HuH-7 (cell line): ENCODE measurements at regions not wholly inside any gene's neighbourhood (a gene's known extent, or its start where the extent isn't known, plus 50 kb on each side); places are given as distances from the start of the nearest gene placed in this dataset.

Source experiments
- DNase-seq: peaks from one replicate; pipeline ENCODE4 v3.0.0; 2011; ENCODE audit warnings: low spot score

- no peak for DNase-seq
Observed at GRCh38 chr4:151987606-151988005, 226.8 kb upstream of the GATB start.

DNA sequence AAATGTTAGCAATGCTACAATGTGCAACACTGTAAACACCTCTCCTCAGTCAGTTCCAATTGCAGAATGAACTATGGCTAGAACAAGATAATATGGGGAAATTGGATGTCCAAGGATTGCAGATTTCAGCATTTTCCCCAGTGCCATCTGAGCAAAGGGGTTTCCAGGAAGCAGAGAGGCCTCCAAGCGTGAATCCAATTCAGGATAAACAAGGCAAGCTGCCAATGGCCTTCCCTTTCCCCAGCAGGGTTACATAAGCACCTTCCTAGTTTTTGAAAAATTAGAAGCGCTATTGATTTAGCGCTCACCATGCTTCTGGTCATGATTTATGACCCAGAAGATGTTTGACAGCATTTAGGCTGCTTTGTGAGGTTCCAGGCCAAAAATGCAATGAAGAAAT is 223.0 kb upstream of the GATB start:
- DNase-seq: no peak

DNA sequence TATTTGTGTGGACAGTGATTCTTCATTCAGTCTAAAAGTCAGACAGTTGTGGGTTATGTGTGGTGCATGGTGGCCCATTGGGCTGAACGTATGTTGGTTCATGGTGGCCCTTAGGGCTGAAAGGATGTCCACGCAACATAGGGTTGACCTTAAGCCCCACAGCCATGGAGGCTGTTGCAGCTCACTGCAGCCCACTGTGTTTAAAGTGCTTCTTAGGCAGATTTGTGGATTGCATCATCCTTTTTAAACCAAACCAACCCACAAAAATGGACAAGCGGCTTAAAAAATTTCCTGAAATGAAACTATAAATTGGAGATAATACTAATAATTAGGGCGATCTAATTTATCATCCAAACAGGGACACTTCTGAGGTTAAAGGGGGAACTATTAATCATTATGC is 219.0 kb upstream of the GATB start:
- DNase-seq: no peak

- no peak for DNase-seq
Observed at GRCh38 chr4:151968643-151969042, 207.8 kb upstream of the GATB start.

DNA sequence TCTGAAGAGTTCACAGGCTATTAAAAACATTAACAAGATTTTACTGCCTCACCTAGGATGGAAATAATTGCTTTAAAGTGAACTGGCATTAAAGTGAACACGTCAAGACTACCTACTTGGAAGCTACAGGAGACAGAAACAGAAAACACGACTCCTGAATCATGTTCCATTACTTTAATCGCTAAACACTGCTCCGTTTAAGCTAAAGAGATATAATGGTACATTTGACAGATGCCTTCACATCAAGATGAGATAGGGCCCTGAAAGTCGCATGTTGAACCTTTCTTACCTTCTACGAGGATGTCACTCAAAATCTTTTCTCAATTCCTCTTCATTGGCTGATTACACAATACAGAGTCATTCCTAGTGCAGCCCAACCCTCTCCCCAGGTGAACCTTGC is 206.3 kb upstream of the GATB start:
- DNase-seq: no peak

DNA sequence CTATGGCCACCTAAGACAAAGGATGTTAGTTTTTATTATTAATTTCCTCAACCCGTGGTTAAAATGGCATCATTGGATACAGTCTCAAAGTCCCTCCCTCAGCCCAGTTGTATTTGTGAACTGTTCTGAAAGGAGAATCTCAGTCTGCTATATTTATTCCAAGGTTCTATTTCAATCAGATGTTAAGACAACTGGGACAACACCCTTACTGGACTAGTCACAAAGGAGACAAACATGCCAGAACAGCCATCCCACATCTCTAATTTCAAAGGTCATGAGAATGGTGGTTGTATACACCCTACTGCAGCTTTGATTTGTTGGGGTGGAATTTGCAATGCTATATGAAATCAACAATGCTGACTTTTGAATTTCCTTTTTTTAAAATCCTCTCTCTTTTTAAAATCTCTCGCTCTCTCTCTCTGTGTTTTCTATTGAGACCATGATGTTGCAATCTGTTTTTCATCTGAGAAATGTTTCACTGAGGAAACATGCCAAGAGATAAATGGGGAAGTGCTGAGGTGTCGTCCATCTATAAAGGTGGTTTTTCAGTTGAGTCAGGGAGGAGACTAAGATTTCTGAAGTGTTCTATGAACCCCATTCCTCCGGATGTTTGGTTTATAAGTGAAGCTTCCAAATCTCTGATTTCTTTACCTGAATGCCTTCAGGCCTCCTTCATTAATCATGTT is 201.5 kb upstream of the GATB start:
- DNase-seq: no peak

DNA sequence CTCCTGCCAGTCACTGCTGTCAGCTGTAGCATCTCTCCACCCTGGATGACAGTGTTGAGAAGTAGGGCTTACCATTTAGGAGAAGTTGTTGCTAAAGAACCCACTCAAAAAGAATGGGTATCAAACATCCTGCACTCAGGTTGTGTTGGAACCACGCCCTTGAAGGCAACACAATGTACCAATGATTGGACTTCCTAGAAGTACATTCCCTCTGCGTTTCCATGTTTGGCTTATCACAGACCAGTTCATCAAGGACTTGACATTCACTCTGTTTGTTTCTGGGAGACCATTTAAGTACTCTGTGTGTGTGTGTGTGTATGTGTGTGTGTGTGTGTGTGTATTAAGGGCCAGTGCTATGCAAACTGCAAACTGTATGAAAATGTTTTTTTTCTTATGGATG is 200.6 kb upstream of the GATB start:
- DNase-seq: no peak

GRCh38 chr4:151960449-151961230 is 199.8 kb upstream of the GATB start:
- DNase-seq: no peak

DNA sequence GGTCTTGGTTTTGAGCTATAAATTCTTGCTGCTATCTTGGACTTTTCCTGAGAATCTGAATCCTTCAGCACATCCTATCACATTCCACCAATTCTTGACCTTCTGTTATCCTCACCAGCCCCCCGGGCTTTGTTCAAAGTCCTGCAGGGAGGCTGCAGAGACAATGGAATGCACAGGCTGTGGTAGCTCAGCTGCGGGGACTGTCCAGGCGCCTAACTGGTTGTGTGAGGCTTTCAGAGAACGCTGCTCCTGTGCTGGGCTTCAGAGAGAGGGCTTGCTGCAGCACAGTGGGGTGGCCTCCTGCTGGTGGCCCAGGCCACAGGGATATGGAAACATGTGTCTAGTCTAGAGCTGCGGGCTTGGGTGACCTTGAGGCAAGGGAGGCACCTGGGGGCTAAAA is 196.3 kb upstream of the GATB start:
- DNase-seq: no peak

GRCh38 chr4:151955721-151956380 is 195.0 kb upstream of the GATB start:
- DNase-seq: no peak

DNA sequence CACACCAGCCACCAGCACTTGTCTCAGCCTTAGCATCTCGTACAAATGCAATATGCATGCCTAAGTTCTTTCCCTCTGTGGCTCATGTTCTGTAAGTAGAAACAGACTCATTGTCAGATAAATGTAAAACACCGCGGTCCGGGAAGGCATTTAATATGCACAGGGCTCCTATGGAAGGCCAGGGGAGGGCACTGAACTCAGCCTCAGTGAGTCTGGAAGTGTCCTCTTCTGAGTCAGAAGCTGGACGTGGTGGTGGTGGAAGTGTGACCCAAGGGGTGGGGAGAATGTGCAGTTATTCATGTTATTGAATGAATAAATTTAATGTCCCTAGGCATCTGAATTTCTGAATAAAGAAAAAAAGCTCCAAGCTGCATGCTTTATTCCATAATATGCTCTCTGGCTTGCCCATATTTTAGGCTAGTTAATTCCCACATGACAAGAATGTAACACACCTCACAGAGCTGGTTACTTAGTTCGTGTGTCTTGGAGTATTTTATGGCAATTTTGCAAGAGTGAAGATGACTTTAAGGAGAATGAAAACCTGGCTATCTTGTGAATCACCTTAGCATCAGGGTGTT is 193.1 kb upstream of the GATB start:
- no peak for DNase-seq

DNA sequence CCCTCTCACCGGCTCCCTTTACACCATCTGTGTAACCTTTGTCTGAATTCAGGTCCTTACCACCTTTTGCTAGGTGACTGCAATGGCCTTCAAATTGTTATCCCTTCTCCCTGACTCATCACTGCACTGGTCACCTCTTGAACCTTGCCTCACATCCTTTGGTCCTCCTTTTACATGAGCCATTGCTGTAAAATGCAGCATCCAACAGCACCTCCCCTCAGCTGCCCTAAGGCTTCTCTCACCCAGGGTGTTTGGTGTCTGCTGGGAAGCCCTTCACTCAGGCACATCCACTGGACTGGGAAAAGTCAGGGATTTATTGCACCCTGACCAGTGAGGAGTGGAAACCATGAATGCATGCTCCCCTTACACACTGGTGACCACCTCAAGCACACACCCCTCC is 192.5 kb upstream of the GATB start:
- no peak for DNase-seq

GRCh38 chr4:151952711-151953254 is 192.0 kb upstream of the GATB start:
- no peak for DNase-seq

- no peak for DNase-seq
Observed at GRCh38 chr4:151952137-151952536, 191.3 kb upstream of the GATB start.

DNA sequence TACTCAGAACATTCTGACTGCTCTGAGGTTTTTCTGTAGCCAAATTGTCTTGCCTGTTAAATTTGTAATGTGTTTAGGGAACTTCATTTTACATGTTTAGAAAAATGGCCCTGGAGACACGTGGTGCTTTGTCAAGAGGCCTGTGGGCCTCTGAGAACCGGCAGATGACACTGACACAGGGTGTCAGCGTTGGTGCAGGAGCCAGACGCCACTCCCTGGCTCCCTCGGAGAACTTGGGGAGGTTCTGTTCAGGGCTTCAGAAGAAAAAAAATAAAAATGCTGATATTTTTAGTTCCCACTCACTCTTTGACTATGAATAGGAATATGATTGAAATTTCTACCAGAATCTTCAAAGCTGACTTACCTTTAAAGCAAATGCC is 190.9 kb upstream of the GATB start:
- no peak for DNase-seq

- DNase-seq: no peak
Observed at GRCh38 chr4:151950993-151951670, 190.3 kb upstream of the GATB start.

DNA sequence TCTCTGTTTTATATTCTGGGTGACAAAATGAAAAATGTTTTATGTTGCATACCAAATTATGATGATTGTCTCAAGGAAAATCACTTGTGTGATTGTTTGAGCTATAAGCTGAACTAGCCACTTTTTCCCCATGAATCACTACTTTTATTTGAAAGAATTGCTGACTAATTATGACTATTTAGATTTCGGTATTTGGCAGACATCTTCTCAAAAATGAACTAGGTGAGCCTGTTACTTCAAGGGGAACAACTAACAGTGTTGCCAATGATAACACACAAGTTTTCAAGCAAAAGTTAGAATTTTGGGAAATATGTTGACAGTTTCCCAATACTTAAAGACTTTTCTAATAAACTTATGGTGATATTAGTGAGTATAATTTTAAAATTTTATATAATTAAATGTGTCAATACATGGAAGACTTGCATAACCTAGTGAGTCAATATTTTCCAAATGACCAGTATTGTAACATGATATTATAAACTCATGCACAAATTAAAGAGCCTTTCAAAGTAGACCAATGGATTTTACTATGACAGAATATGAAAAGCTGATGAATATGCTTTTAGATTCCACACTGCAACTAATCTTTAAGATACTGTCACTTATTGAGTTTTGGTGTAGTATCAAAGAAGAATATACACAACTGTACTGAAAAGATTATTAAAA is 187.7 kb upstream of the GATB start:
- no peak for DNase-seq

DNA sequence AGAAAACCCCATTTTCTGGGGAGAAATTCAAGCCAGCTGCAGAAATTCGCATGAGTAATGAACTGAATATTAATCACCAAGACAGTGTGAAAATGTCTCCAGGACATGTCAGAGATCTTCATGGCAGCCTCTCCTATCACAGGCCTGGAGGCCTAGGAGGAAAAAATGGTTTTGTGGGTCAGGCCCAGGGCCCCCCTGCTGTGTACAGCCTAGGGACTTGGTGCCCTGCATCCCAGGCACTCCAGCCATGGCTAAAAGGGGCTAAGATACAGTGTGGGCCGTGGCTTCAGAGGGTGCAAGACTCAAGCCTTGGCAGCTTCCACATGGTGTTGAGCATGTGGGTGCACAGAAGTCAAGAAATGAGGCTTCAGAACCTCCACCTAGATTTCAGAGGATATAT is 185.9 kb upstream of the GATB start:
- no peak for DNase-seq

- DNase-seq: no peak
Observed at GRCh38 chr4:151942971-151943370, 182.2 kb upstream of the GATB start.

DNA sequence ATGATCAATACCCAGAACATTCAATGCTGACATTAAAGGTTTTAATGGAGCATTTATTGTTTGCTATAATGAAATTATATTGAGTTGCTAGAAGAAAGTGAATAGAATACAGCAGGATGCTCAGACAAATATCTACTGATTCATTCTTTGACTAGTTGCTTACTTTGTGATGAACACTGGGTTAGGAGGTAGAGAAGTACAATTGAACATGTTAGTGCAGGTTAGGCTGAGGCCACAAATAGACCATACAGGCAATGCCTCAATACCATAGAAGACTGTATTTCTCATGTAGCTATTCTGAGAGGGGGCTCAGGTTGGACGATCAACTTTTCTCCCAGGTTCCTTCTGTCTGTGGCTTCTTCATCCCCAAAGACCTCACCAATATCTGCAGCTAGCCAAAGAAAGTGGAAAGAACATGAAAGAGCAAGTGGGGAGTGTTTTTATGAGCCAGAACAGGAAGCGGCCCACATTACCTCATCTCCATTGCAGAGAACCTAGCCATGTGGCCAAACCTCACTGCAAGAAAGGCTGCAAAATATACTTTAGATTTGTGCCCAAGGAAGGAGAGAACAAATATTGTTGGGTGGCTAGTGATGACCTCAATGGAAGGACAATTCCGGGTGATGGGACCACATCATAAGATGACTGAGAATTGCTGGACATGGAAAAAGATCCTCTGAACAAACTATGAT is 180.3 kb upstream of the GATB start:
- no peak for DNase-seq

DNA sequence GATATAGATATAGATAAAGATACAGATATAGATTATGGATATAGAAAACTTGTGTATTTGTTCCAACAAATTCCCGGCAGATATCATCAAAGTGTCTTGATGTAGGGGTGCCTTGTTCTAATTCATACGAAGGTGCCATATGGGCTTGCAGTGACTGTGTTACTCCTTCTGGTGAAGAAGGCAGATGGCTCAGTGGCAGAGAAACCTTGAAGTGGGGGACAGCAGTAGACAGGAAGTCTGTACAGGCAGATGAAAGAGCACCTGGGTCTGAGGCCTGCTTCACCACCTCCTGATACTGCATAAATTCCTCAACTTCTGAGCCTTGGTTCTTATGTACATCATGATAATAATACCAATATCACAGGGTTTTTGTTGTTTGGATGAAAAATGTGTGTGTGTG is 179.5 kb upstream of the GATB start:
- DNase-seq: no peak
